ENCODE measurements at regions not wholly inside any gene's neighbourhood (a gene's known extent, or its start where the extent isn't known, plus 50 kb on each side); places are given as distances from the start of the nearest gene placed in this dataset.

DNA sequence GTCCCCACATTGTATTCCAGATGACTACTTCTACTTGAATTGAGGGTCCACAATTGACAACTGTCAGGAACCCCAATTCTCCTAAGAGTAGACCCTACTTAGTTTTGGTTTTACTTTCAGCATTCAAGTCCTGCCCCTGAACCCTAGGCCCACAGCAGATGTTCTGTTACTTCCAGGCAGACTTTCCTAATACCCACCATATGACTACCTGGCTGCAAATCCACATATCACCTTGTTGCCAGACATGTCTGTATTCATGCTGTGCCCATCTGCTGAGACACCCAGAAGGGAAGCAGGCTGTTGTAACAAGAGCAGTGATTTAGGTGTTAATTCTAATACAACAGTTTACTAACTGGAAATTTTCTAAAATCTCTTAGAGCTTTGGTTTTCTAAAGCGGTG is 235.1 kb upstream of the CCDC54 start:
- no peak overlapping the region for H4K12ac ChIP-seq (ENCODE audit: low read depth, low read length)
- peaks cover 0 to 1% of the 10 kb centered on the region in 2 experiments for H3K36me3 ChIP-seq (ENCODE audit: control insufficient read depth in 1 of 2, insufficient read depth in 2 of 2, low read length in 2 of 2)
- H3K79me1 ChIP-seq (ENCODE audit: low read length): peaks cover 17% of the 10 kb centered on the region
- H2AK5ac ChIP-seq (ENCODE audit: low read length): peak overlapping the region; percentile 87
- H3K4ac ChIP-seq (ENCODE audit: low read depth, low read length): peak overlapping the region; percentile 84
- H3K23ac ChIP-seq (ENCODE audit: low read length): no peak overlapping the region
- H3K14ac ChIP-seq (ENCODE audit: low read length): peak overlapping the region; percentile 94
- no peak overlapping the region for H3K9ac ChIP-seq (ENCODE audit: low read length)
- H4K91ac ChIP-seq (ENCODE audit: low read depth, low read length): peak overlapping the region; percentile 98
- H2BK12ac ChIP-seq (ENCODE audit: low read length): peak overlapping the region; percentile 97
- no peak overlapping the region for H3K4me2 ChIP-seq (ENCODE audit: low read length)
- peak overlapping the region; percentile 85 for H3K18ac ChIP-seq (ENCODE audit: low read length)
- DNase-seq: no peak
- no peak overlapping the region for H2AFZ ChIP-seq (ENCODE audit: insufficient read depth, low read length, poor library complexity)
- H3K27me3 ChIP-seq (ENCODE audit: insufficient read depth, low read length): no peaks in the 10 kb centered on the region
- peak overlapping the region; percentile 99 for H2BK120ac ChIP-seq (ENCODE audit: insufficient read depth, low read length, poor library complexity)
- no peak overlapping the region for H3K4me3 ChIP-seq (ENCODE audit: low read depth, low read length)
- WGBS (ENCODE audit: extremely low coverage, insufficient coverage, insufficient read length): no CpG with 5 or more reads among the region's 1 CpG
- H3K79me2 ChIP-seq (ENCODE audit: control insufficient read depth, insufficient read depth, low read length, poor library complexity): peaks cover 1% of the 10 kb centered on the region
- peak overlapping the region; percentile 95 for H2BK5ac ChIP-seq (ENCODE audit: low read depth, low read length, poor library complexity)
- peaks cover 3 to 4% of the 10 kb centered on the region in 2 experiments for H3K4me1 ChIP-seq (ENCODE audit: control insufficient read depth in 1 of 2, insufficient read depth in 2 of 2, low read length in 2 of 2)
- no peaks in the 10 kb centered on the region for H3K9me3 ChIP-seq (ENCODE audit: insufficient read depth, low read depth, low read length)
- H3K27ac ChIP-seq (ENCODE audit: low read depth, low read length): peak overlapping the region; percentile 88
- peak overlapping the region; percentile 66 for H4K8ac ChIP-seq (ENCODE audit: low read depth, low read length)

DNA sequence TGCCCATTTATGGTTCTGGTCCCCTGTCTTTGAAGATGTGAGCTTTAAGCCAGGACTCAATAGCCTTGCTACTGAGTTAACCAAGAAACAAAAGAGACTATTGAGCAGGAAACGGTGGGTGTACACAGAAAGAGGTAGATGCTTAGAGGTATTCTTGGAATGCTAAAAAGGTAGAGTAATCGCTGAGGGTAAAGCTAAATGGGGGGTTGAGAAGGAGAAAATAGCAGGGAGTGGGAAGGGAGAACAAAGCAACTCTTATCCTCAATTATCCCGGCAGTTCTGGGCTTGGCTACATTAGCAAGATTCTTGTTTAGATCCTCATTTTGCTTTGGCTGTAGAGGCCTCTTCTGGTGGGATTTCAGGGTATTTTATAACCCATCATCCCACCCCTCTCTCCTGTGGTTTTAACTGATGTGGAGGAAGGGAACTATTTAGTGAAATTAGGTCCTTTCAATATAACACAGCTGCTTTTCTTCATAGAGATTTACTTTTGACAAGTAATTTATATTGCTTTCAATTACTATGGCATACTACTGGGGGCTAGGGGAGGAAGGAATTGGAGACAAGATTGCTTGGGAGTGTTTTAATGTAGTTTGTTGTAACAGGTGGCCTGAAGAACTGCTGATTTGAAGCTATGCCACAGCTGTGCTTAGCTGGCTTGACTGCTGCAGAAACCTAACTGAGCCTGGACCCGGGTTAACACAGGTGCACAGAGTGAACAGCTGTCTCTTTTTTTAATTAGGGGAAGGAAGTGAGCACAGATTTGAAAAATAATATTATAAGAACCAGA is 234.3 kb upstream of the CCDC54 start:
- H3K4me3 ChIP-seq (ENCODE audit: low read depth, low read length): no peak overlapping the region
- no peak overlapping the region for H2AFZ ChIP-seq (ENCODE audit: insufficient read depth, low read length, poor library complexity)
- H3K14ac ChIP-seq (ENCODE audit: low read length): peak overlapping the region; percentile 48
- H3K4me1 ChIP-seq (ENCODE audit: control insufficient read depth in 1 of 2, insufficient read depth in 2 of 2, low read length in 2 of 2): peaks cover 3 to 4% of the 10 kb centered on the region in 2 experiments
- no peaks in the 10 kb centered on the region for H3K27me3 ChIP-seq (ENCODE audit: insufficient read depth, low read length)
- no peak overlapping the region for H3K4ac ChIP-seq (ENCODE audit: low read depth, low read length)
- DNase-seq: no peak
- H4K91ac ChIP-seq (ENCODE audit: low read depth, low read length): peak overlapping the region; percentile 74
- H3K36me3 ChIP-seq (ENCODE audit: control insufficient read depth in 1 of 2, insufficient read depth in 2 of 2, low read length in 2 of 2): peaks cover 0 to 1% of the 10 kb centered on the region in 2 experiments
- H4K12ac ChIP-seq (ENCODE audit: low read depth, low read length): no peak overlapping the region
- H2BK120ac ChIP-seq (ENCODE audit: insufficient read depth, low read length, poor library complexity): peak overlapping the region; percentile 79
- H3K9me3 ChIP-seq (ENCODE audit: insufficient read depth, low read depth, low read length): no peaks in the 10 kb centered on the region
- WGBS (ENCODE audit: extremely low coverage, insufficient coverage, insufficient read length): no CpG with 5 or more reads among the region's 4 CpGs
- H3K23ac ChIP-seq (ENCODE audit: low read length): no peak overlapping the region
- no peak overlapping the region for H3K18ac ChIP-seq (ENCODE audit: low read length)
- H2BK5ac ChIP-seq (ENCODE audit: low read depth, low read length, poor library complexity): peak overlapping the region; percentile 46
- no peak overlapping the region for H3K4me2 ChIP-seq (ENCODE audit: low read length)
- no peak overlapping the region for H4K8ac ChIP-seq (ENCODE audit: low read depth, low read length)
- H2AK5ac ChIP-seq (ENCODE audit: low read length): no peak overlapping the region
- peak overlapping the region; percentile 30 for H2BK12ac ChIP-seq (ENCODE audit: low read length)
- H3K27ac ChIP-seq (ENCODE audit: low read depth, low read length): peak overlapping the region; percentile 88
- peaks cover 1% of the 10 kb centered on the region for H3K79me2 ChIP-seq (ENCODE audit: control insufficient read depth, insufficient read depth, low read length, poor library complexity)
- peaks cover 16% of the 10 kb centered on the region for H3K79me1 ChIP-seq (ENCODE audit: low read length)
- no peak overlapping the region for H3K9ac ChIP-seq (ENCODE audit: low read length)

DNA sequence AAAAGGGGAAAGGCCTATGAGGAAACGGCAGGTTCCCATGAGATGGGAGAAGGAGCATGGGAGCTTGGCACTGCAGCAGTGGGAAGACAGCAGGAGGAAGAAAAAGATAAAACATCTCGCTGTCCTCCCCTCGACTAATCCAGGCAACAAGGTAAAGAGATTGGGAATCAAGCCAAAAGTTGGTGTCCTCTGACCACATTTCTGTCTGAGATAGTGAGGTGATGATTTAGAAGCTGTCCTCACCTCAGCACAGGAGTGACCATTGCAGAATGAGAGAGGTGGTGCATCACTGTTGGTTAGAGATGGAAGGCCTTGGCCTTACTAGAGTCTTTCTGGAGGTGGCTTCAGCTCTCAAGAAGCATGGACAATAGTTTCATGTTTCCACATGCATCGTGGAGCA is 226.6 kb upstream of the CCDC54 start:
- Histone ChIP-seq H3K79me1 (ENCODE audit: low read length) (no peaks in the 10 kb centered on the region), H3K4me2 (ENCODE audit: low read length) (no peak overlapping the region), H2BK120ac (ENCODE audit: insufficient read depth, low read length, poor library complexity) (no peak overlapping the region), H2AFZ (ENCODE audit: insufficient read depth, low read length, poor library complexity) (no peak overlapping the region), H3K79me2 (ENCODE audit: control insufficient read depth, insufficient read depth, low read length, poor library complexity) (no peaks in the 10 kb centered on the region), H3K36me3 (ENCODE audit: control insufficient read depth in 1 of 2, insufficient read depth in 2 of 2, low read length in 2 of 2) (no peaks in the 10 kb centered on the region), H3K9ac (ENCODE audit: low read length) (no peak overlapping the region), H3K4me3 (ENCODE audit: low read depth, low read length) (no peak overlapping the region), H3K18ac (ENCODE audit: low read length) (no peak overlapping the region), H3K27ac (ENCODE audit: low read depth, low read length) (no peak overlapping the region), H2BK12ac (ENCODE audit: low read length) (no peak overlapping the region), H3K4ac (ENCODE audit: low read depth, low read length) (no peak overlapping the region), H2AK5ac (ENCODE audit: low read length) (no peak overlapping the region), H3K9me3 (ENCODE audit: insufficient read depth, low read depth, low read length) (peaks cover 1% of the 10 kb centered on the region), H4K12ac (ENCODE audit: low read depth, low read length) (no peak overlapping the region), H4K8ac (ENCODE audit: low read depth, low read length) (no peak overlapping the region), H3K14ac (ENCODE audit: low read length) (no peak overlapping the region), H3K4me1 (ENCODE audit: control insufficient read depth in 1 of 2, insufficient read depth in 2 of 2, low read length in 2 of 2) (no peaks in the 10 kb centered on the region), H3K27me3 (ENCODE audit: insufficient read depth, low read length) (no peaks in the 10 kb centered on the region), H4K91ac (ENCODE audit: low read depth, low read length) (no peak overlapping the region), H3K23ac (ENCODE audit: low read length) (no peak overlapping the region), H2BK5ac (ENCODE audit: low read depth, low read length, poor library complexity) (no peak overlapping the region)
- WGBS (ENCODE audit: extremely low coverage, insufficient coverage, insufficient read length): no CpG with 5 or more reads among the region's 4 CpGs
- no peak for DNase-seq

DNA sequence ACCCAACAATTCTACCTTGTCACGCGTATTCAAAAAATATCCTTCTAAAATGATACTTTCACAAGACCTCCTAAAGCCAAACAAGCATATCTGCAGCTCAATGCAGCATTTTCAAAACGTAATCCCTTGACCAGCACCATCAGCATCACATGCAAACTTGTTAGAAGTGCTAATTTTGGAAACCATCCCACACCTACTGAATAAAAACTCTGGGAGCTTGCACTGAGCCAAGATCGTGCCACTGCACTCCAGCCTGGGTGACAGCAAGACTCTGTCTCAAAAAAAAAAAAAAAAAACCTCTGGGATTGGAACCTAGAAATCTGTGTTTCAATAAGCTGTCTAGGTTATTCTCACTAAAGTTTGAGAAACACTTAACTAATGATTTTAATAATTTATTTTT is 223.3 kb upstream of the CCDC54 start:
- Histone ChIP-seq H3K4me3 (ENCODE audit: low read depth, low read length) (no peak overlapping the region), H3K9me3 (ENCODE audit: insufficient read depth, low read depth, low read length) (peaks cover 3% of the 10 kb centered on the region), H4K91ac (ENCODE audit: low read depth, low read length) (no peak overlapping the region), H2BK5ac (ENCODE audit: low read depth, low read length, poor library complexity) (no peak overlapping the region), H3K36me3 (ENCODE audit: control insufficient read depth in 1 of 2, insufficient read depth in 2 of 2, low read length in 2 of 2) (no peaks in the 10 kb centered on the region), H4K8ac (ENCODE audit: low read depth, low read length) (no peak overlapping the region), H2BK12ac (ENCODE audit: low read length) (no peak overlapping the region), H4K12ac (ENCODE audit: low read depth, low read length) (no peak overlapping the region), H3K4me2 (ENCODE audit: low read length) (no peak overlapping the region), H3K4ac (ENCODE audit: low read depth, low read length) (no peak overlapping the region), H3K18ac (ENCODE audit: low read length) (no peak overlapping the region), H3K27ac (ENCODE audit: low read depth, low read length) (no peak overlapping the region), H3K14ac (ENCODE audit: low read length) (no peak overlapping the region), H3K9ac (ENCODE audit: low read length) (no peak overlapping the region), H2BK120ac (ENCODE audit: insufficient read depth, low read length, poor library complexity) (no peak overlapping the region), H3K79me2 (ENCODE audit: control insufficient read depth, insufficient read depth, low read length, poor library complexity) (no peaks in the 10 kb centered on the region), H3K4me1 (ENCODE audit: control insufficient read depth in 1 of 2, insufficient read depth in 2 of 2, low read length in 2 of 2) (no peaks in the 10 kb centered on the region), H3K23ac (ENCODE audit: low read length) (no peak overlapping the region), H3K79me1 (ENCODE audit: low read length) (no peaks in the 10 kb centered on the region), H2AFZ (ENCODE audit: insufficient read depth, low read length, poor library complexity) (no peak overlapping the region), H2AK5ac (ENCODE audit: low read length) (no peak overlapping the region), H3K27me3 (ENCODE audit: insufficient read depth, low read length) (no peaks in the 10 kb centered on the region)
- WGBS (ENCODE audit: extremely low coverage, insufficient coverage, insufficient read length): no CpG with 5 or more reads among the region's 4 CpGs
- no peak for DNase-seq

Data from trophoblast cell (in vitro differentiated cells and primary cell).